ENCODE measurements at regions not wholly inside any gene's neighbourhood (a gene's known extent, or its start where the extent isn't known, plus 50 kb on each side); places are given as distances from the start of the nearest gene placed in this dataset.

GRCh38 chr6:150713487-150713886 lies 113.8 kb downstream of the PLEKHG1 start:
- DNase-seq, result no peak

- DNase-seq, result no peak
Observed at GRCh38 chr6:150713931-150714330, 114.2 kb downstream of the PLEKHG1 start.

- no peak for DNase-seq
Observed at GRCh38 chr6:150715133-150715532, 115.4 kb downstream of the PLEKHG1 start.

GRCh38 chr6:150717419-150717818 lies 117.7 kb downstream of the PLEKHG1 start:
- no peak for DNase-seq

GRCh38 chr6:150719099-150719766 lies 119.5 kb downstream of the PLEKHG1 start:
- no peak for DNase-seq

- DNase-seq, result no peak
Observed at GRCh38 chr6:150719831-150720230, 120.1 kb downstream of the PLEKHG1 start.

- DNase-seq, result no peak
Observed at GRCh38 chr6:150720774-150721233, 121.1 kb downstream of the PLEKHG1 start.

- no peak for DNase-seq
Observed at GRCh38 chr6:150721418-150722266, 122.0 kb downstream of the PLEKHG1 start.

- DNase-seq, result no peak
Observed at GRCh38 chr6:150722614-150723344, 123.1 kb downstream of the PLEKHG1 start.

- DNase-seq, result no peak
Observed at GRCh38 chr6:150723345-150723658, 123.6 kb downstream of the PLEKHG1 start.

- DNase-seq, result no peak
Observed at GRCh38 chr6:150723857-150724256, 124.2 kb downstream of the PLEKHG1 start.

GRCh38 chr6:150725795-150726194 lies 126.1 kb downstream of the PLEKHG1 start:
- DNase-seq, result no peak

- no peak for DNase-seq
Observed at GRCh38 chr6:150729188-150729748, 129.6 kb downstream of the PLEKHG1 start.

- no peak for DNase-seq
Observed at GRCh38 chr6:150730801-150731457, 131.2 kb downstream of the PLEKHG1 start.

GRCh38 chr6:150732765-150733539 lies 132.6 kb upstream of the MTHFD1L start:
- DNase-seq, result no peak

GRCh38 chr6:150733726-150734125 lies 131.8 kb upstream of the MTHFD1L start:
- no peak for DNase-seq

GRCh38 chr6:150734235-150734634 lies 131.3 kb upstream of the MTHFD1L start:
- no peak for DNase-seq

GRCh38 chr6:150735341-150735851 lies 130.1 kb upstream of the MTHFD1L start:
- no peak for DNase-seq

- no peak for DNase-seq
Observed at GRCh38 chr6:150738092-150738629, 127.3 kb upstream of the MTHFD1L start.

- no peak for DNase-seq
Observed at GRCh38 chr6:150739711-150740349, 125.7 kb upstream of the MTHFD1L start.

- DNase-seq, result no peak
Observed at GRCh38 chr6:150740453-150740852, 125.0 kb upstream of the MTHFD1L start.

Data from right forelimb (tissue), 1 donor.